ENCODE measurements at regions not wholly inside any gene's neighbourhood (a gene's known extent, or its start where the extent isn't known, plus 50 kb on each side); places are given as distances from the start of the nearest gene placed in this dataset.

- TF ChIP-seq ZNF462 (CRISPR knock-in tag; IDR thresholded peaks at IDR 0.05) (no peak), ZNF114 (CRISPR knock-in tag; IDR thresholded peaks at IDR 0.05) (no peak), CREB1 (CRISPR knock-in tag; IDR thresholded peaks at IDR 0.05; ENCODE audit: low read depth) (no peak)
Measured at GRCh38 chr10:130471486-130471885, 335.3 kb downstream of the GLRX3 start (continued).

GRCh38 chr10:130472236-130472635 lies 336.0 kb downstream of the GLRX3 start:
- Histone ChIP-seq H4K20me1 (replicated peaks; ENCODE audit: insufficient read depth) (no peaks in the 10 kb centered on the region), H3K36me3 (ENCODE audit: insufficient read depth) (no peaks in the 10 kb centered on the region; the same call in 1 of the 2 replicates), H3K4me1 (ENCODE audit: insufficient read depth) (no peaks in the 10 kb centered on the region), H3K4me3 (no peak overlapping the region), H3K79me2 (replicated peaks; ENCODE audit: insufficient read depth) (no peaks in the 10 kb centered on the region), H3K4me2 (no peak overlapping the region), H2AFZ (no peak overlapping the region), H3F3A (replicated peaks; ENCODE audit: low read depth) (no peaks in the 10 kb centered on the region), H3K9me2 (ENCODE audit: insufficient read depth) (no peaks in the 10 kb centered on the region), H3K27ac (ENCODE audit: low read depth) (no peak overlapping the region), H3K27me3 (ENCODE audit: insufficient read depth) (no peaks in the 10 kb centered on the region)
- H3K9me3 Mint-ChIP-seq = peaks cover 100% of the 10 kb centered on the region
- no peak for TF ChIP-seq ZNF331 (CRISPR knock-in tag; IDR thresholded peaks at IDR 0.05; ENCODE audit: low read depth)
- TF ChIP-seq REST (IDR thresholded peaks at IDR 0.05; ENCODE audit: unreplicated experiment) = no peak
- TF ChIP-seq CREB1 (CRISPR knock-in tag; IDR thresholded peaks at IDR 0.05; ENCODE audit: low read depth) = no peak
- no peak for TF ChIP-seq EZH2 (IDR thresholded peaks at IDR 0.05; ENCODE audit: low read depth, unreplicated experiment)
- TF ChIP-seq POLR2AphosphoS5 (IDR thresholded peaks at IDR 0.05; ENCODE audit: low read depth) = no peak
- TF ChIP-seq STAT1 (IDR thresholded peaks at IDR 0.05; ENCODE audit: unreplicated experiment) = no peak
- no peak for TF ChIP-seq CTCF (conservative IDR thresholded peaks at IDR 0.05; ENCODE audit: low read depth in 2 of 2)
- TF ChIP-seq NANOG (IDR thresholded peaks at IDR 0.05; ENCODE audit: borderline replicate concordance) = no peak
- TF ChIP-seq EZH2phosphoT487 (IDR thresholded peaks at IDR 0.05; ENCODE audit: unreplicated experiment) = no peak
- peaks cover 2% of the 10 kb centered on the region for H3K27me3 Mint-ChIP-seq (ENCODE audit: insufficient read depth, low read depth, poor library complexity)
- DNase-seq (ENCODE audit: low spot score) = no peak
- no peak for ATAC-seq
- no peaks in the 10 kb centered on the region for H3K4me1 Mint-ChIP-seq
- H3K36me3 Mint-ChIP-seq (ENCODE audit: low read depth) = peaks cover 53% of the 10 kb centered on the region
- no peak overlapping the region for H3K4me3 Mint-ChIP-seq
- no peak overlapping the region for H3K27ac Mint-ChIP-seq

Measured in GM23338 (cell line).